AG09309 (cell line): ENCODE measurements at regions not wholly inside any gene's neighbourhood (a gene's known extent, or its start where the extent isn't known, plus 50 kb on each side); places are given as distances from the start of the nearest gene placed in this dataset.
A peak's percentile ranks its signal among the peaks of the same experiment; 100 is the strongest.

Source experiments
- DNase-seq: peaks from one replicate; pipeline ENCODE4 v3.0.0-alpha.2; 2010; ENCODE audit warnings: low read depth
- H3K4me3 ChIP-seq: 2 replicates; pipeline ENCODE4 v1.5.1; 2011; ENCODE audit warnings: mild to moderate bottlenecking, low read depth, low read length, moderate library complexity; ENCODE audit not compliant: control insufficient read depth
- TF ChIP-seq, protein P1 (sequence below): IDR thresholded peaks from 2 replicates; pipeline ENCODE4 v1.5.1; 2011; ENCODE audit warnings: mild to moderate bottlenecking, low read depth, low read length, inconsistent platforms; ENCODE audit not compliant: insufficient read depth, control insufficient read depth; ENCODE audit errors: missing control alignments

DNA sequence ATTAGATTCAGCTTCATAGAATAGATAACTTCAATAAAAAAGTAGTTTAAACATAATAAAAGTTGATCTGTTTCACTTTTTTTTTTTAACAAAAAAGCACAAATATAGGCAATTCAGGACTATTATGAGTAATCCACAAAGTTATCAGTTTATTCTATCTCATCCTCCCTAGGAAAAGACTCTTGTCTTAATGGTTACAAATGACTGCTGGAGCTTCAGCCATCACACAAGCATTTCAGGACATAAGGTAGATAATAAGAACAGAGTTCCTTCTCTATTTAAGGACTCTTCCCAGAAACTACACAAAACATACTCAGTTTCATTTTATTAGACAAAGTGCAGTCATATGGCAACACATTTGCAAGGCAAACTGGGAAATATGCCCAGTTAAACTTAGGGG is 357.6 kb upstream of the SETBP1 start:
- no peak overlapping the region for H3K4me3 ChIP-seq
- TF ChIP-seq, protein P1, sequence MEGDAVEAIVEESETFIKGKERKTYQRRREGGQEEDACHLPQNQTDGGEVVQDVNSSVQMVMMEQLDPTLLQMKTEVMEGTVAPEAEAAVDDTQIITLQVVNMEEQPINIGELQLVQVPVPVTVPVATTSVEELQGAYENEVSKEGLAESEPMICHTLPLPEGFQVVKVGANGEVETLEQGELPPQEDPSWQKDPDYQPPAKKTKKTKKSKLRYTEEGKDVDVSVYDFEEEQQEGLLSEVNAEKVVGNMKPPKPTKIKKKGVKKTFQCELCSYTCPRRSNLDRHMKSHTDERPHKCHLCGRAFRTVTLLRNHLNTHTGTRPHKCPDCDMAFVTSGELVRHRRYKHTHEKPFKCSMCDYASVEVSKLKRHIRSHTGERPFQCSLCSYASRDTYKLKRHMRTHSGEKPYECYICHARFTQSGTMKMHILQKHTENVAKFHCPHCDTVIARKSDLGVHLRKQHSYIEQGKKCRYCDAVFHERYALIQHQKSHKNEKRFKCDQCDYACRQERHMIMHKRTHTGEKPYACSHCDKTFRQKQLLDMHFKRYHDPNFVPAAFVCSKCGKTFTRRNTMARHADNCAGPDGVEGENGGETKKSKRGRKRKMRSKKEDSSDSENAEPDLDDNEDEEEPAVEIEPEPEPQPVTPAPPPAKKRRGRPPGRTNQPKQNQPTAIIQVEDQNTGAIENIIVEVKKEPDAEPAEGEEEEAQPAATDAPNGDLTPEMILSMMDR, result no peak
- DNase-seq, result no peak

DNA sequence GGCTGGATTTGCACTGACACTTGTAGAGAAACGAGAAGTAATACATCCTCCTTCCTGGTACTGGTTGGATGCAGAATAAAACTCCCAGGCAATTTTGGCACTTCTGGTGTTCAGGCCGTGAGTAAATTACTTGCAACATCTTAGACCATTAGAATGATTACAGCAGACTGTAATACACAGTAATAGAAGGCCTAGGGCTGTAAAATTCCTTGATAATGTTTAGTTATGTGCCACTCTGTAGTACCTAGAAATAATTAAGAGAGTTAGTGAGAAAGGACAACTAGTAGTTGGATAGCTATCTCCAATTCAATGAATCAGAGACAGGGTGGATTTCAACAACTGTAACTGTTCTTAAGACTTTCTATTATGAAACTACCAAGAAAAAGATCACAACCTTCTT is 356.3 kb upstream of the SETBP1 start:
- no peak for DNase-seq
- no peak overlapping the region for H3K4me3 ChIP-seq
- TF ChIP-seq, protein P1, result no peak

DNA sequence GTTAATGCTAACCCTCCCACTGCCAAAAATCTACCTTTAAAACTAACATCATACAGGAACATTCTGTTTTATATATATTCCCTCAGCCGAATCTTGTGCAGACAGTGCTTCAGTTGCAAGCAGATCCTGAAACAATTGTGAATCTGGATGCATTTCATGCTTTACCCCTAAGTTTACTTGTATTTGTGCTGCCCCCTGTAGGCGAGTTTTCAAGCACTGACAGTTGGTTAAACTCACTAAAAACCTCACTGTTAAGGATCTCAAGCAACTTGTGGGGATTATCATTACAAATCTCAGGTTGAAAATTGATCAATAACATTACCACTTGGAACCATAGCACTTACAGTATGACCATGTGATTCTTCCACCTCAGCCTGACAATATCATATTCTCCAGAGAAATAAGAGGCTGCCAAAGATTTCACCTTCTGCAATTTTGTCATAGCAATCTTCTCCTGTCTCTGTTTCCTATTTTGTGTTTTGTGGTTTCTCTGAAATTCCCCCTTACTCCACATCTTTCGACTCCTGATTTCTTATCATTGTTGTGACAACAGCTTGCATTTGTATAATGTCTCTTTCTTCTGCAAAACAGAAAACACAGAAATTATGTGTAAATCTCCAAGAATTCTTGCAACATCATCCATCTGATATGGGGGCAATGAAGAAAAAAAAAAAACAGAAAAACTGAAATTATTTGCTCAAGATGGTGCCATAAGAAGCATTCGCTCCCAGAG is 354.6 kb upstream of the SETBP1 start:
- TF ChIP-seq, protein P1, result peak; percentile 62

GRCh38 chr18:44331656-44332570 is 348.8 kb upstream of the SETBP1 start:
- TF ChIP-seq, protein P1, result no peak
- H3K4me3 ChIP-seq, result no peak overlapping the region
- no peak for DNase-seq

More for the DNA sequence above, 354.6 kb upstream of the SETBP1 start:
- H3K4me3 ChIP-seq, result no peak overlapping the region
- peak; percentile 43 for DNase-seq

- DNase-seq, result no peak
- no peak overlapping the region for H3K4me3 ChIP-seq
- TF ChIP-seq, protein P1, result no peak
Measured at GRCh38 chr18:44341759-44342158, 338.9 kb upstream of the SETBP1 start.

GRCh38 chr18:44342162-44342561 is 338.5 kb upstream of the SETBP1 start:
- no peak for DNase-seq
- TF ChIP-seq, protein P1, result no peak
- no peak overlapping the region for H3K4me3 ChIP-seq
